ENCODE measurements at regions not wholly inside any gene's neighbourhood (a gene's known extent, or its start where the extent isn't known, plus 50 kb on each side); places are given as distances from the start of the nearest gene placed in this dataset.

- Mint-ChIP-seq H3K4me3 (no peak overlapping the region), H3K27ac (no peak overlapping the region), H3K9me3 (peaks cover 0 to 2% of the 10 kb centered on the region in 2 donors), H3K4me1 (peaks cover 0 to 6% of the 10 kb centered on the region in 2 donors), H3K27me3 (ENCODE audit: low read depth in 2 of 2) (peaks cover 4 to 17% of the 10 kb centered on the region in 2 donors), H3K36me3 (no peaks in the 10 kb centered on the region)
- Histone ChIP-seq H3K4me1 (ENCODE audit: control insufficient read depth, insufficient read depth, low read length) (no peaks in the 10 kb centered on the region), H3K9me3 (ENCODE audit: control insufficient read depth, insufficient read depth, low read length) (no peaks in the 10 kb centered on the region), H3K27me3 (ENCODE audit: control insufficient read depth, insufficient read depth, low read length) (no peaks in the 10 kb centered on the region), H3K4me3 (ENCODE audit: low read length) (no peak overlapping the region), H3K36me3 (ENCODE audit: control insufficient read depth, insufficient read depth, low read length) (no peaks in the 10 kb centered on the region), H3K27ac (ENCODE audit: low read length) (no peak overlapping the region)
- DNase-seq: no peak
- intact Hi-C loops (cut with micrococcal nuclease): no loop called here
- no peak for ATAC-seq
- no peak for TF ChIP-seq CTCF (IDR thresholded peaks at IDR 0.05)
- 70% methylated on average over 10 of the region's 10 CpGs for WGBS (ENCODE audit: insufficient coverage)
Observed at GRCh38 chr5:33379757-33380156, 61.0 kb upstream of the TARS1 start.

GRCh38 chr5:33381243-33381642 is 59.5 kb upstream of the TARS1 start:
- H3K27ac Mint-ChIP-seq: no peak overlapping the region
- H3K9me3 Mint-ChIP-seq: peaks cover 6 to 9% of the 10 kb centered on the region in 2 donors
- H3K27me3 Mint-ChIP-seq (ENCODE audit: low read depth in 2 of 2): peaks cover 4 to 17% of the 10 kb centered on the region in 2 donors
- no peaks in the 10 kb centered on the region for H3K36me3 ChIP-seq (ENCODE audit: control insufficient read depth, insufficient read depth, low read length)
- H3K4me1 ChIP-seq (ENCODE audit: control insufficient read depth, insufficient read depth, low read length): no peaks in the 10 kb centered on the region
- intact Hi-C loops (cut with micrococcal nuclease): no loop called here
- TF ChIP-seq CTCF (IDR thresholded peaks at IDR 0.05): no peak
- WGBS (ENCODE audit: insufficient coverage): 55% methylated on average over 1 of the region's 1 CpG
- H3K9me3 ChIP-seq (ENCODE audit: control insufficient read depth, insufficient read depth, low read length): peaks cover 7% of the 10 kb centered on the region
- no peak overlapping the region for H3K4me3 ChIP-seq (ENCODE audit: low read length)
- no peak for ATAC-seq
- no peak for DNase-seq
- H3K27ac ChIP-seq (ENCODE audit: low read length): no peak overlapping the region
- H3K4me3 Mint-ChIP-seq: no peak overlapping the region
- no peaks in the 10 kb centered on the region for H3K36me3 Mint-ChIP-seq
- H3K4me1 Mint-ChIP-seq: peaks cover 0 to 6% of the 10 kb centered on the region in 2 donors
- H3K27me3 ChIP-seq (ENCODE audit: control insufficient read depth, insufficient read depth, low read length): no peaks in the 10 kb centered on the region

Measured in natural killer cell (primary cell).